Adipocyte (in vitro differentiated cells): ENCODE measurements at regions not wholly inside any gene's neighbourhood (a gene's known extent, or its start where the extent isn't known, plus 50 kb on each side); places are given as distances from the start of the nearest gene placed in this dataset.

Source experiments
- DNase-seq: peaks from one replicate; pipeline ENCODE4 v3.0.0-alpha.2; 2015; ENCODE audit warnings: low read depth
- H3K27me3 ChIP-seq: replicated peaks from 2 replicates; pipeline ENCODE4 v1.7.0; 2013; ENCODE audit warnings: mild to moderate bottlenecking, low read length, moderate library complexity; ENCODE audit not compliant: control insufficient read depth, insufficient read depth
- H3K36me3 ChIP-seq: 2 replicates; pipeline ENCODE4 v1.7.0; 2013; ENCODE audit warnings: low read length, mild to moderate bottlenecking, moderate library complexity; ENCODE audit not compliant: control insufficient read depth, insufficient read depth, severe bottlenecking
- H3K4me1 ChIP-seq: 2 replicates; pipeline ENCODE4 v1.7.0; 2013; ENCODE audit warnings: mild to moderate bottlenecking, low read length, moderate library complexity; ENCODE audit not compliant: control insufficient read depth, insufficient read depth
- H3K4me3 ChIP-seq: 2 replicates; pipeline ENCODE4 v1.7.0; 2013; ENCODE audit warnings: mild to moderate bottlenecking, low read length, moderate library complexity
- H3K9ac ChIP-seq: 2 replicates; pipeline ENCODE4 v1.7.0; 2013; ENCODE audit warnings: mild to moderate bottlenecking, low read length, moderate library complexity
- H3K9me3 ChIP-seq: 2 replicates; pipeline ENCODE4 v1.7.0; 2013; ENCODE audit warnings: mild to moderate bottlenecking, low read length, moderate library complexity; ENCODE audit not compliant: control insufficient read depth

DNA sequence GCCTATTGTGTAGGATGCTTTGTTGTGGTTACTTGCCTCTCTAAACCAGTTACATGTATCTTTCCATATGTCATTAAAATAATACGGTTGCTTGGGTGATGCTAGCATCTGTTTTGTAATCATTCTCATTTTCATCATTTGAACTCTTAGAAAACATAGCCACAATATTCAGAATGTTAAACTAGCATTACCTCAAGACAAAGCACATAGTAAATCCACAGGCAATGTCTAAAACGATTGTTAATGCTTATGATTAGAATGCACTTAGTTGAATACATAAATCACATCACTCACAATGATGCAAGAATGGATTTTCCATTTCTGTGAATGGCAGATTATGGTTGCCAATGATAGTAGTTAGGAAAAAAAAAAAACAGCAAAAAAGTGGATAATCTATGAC is 110.0 kb upstream of the NAALADL2 start:
- Histone ChIP-seq H3K4me3 (no peak overlapping the region), H3K27me3 (no peaks in the 10 kb centered on the region), H3K4me1 (no peaks in the 10 kb centered on the region), H3K36me3 (no peaks in the 10 kb centered on the region), H3K9ac (no peak overlapping the region), H3K9me3 (peaks cover 13% of the 10 kb centered on the region)
- no peak for DNase-seq

DNA sequence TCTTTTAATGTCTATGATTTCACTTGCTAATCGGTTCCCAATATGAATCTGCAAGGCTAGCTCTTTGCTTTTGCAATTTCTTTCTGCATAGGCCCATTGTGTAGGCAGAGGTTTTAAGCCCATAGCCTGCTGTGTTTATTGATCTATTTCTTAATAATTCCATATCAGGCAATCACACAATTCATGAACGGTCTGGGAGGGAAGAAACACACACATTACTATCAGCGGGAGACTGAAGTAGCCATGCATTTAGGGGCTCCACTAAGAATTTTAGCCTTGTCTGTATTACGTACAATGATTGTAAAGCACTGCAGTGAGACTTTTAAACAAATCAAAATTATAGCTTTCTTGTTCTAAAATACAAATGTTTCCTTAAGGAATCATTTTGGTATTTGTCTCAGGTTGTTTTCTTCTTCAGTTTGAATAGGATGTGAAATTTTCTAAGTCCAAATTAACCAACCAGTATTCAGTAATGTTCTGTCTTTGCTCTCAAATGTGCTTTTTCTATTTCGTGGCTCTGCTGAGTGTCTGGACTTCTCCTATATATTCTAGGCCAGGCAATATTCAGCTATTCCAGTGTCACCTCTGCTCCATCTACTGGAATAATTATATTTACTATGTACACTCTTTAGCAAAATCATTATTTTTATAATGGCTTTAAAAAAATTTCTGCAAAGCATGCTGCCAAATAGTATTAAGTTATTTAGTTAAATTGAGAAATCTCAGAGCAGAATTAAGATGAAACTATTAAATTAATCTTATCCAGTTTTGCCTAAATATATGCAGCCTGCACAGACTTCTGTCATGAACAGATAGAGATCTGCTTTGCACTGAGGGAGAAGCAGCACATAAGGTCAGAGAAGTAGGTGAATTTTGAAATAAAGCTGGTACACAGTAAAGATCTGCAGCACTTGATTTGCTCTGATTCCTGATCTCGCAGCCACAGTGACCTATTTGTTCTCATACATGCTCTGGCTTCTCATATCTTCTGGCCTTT is 103.0 kb upstream of the NAALADL2 start:
- Histone ChIP-seq H3K9ac (no peak overlapping the region), H3K4me1 (no peaks in the 10 kb centered on the region), H3K27me3 (no peaks in the 10 kb centered on the region), H3K4me3 (no peak overlapping the region), H3K9me3 (peaks cover 5% of the 10 kb centered on the region), H3K36me3 (no peaks in the 10 kb centered on the region)
- DNase-seq = no peak

DNA sequence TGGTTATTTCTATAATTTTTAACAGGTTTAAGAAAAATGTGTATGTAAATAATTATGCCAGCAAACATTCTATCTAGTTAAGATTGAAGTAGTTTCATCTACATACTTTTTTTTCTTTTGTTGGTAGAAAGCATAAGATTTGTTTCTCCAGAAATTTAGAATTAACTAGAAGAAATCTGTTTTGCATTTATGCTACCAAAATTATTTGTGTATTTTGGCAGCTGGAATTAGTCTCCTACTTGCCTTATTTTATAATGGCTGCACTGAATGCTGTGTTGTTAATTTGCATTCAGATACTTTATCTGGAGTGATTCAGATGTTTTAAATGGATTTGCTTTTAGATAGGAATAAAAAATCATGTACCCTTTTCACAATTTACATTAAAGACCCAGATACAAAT is 100.2 kb upstream of the NAALADL2 start:
- peak; percentile 28 for DNase-seq
- no peak overlapping the region for H3K4me3 ChIP-seq

DNA sequence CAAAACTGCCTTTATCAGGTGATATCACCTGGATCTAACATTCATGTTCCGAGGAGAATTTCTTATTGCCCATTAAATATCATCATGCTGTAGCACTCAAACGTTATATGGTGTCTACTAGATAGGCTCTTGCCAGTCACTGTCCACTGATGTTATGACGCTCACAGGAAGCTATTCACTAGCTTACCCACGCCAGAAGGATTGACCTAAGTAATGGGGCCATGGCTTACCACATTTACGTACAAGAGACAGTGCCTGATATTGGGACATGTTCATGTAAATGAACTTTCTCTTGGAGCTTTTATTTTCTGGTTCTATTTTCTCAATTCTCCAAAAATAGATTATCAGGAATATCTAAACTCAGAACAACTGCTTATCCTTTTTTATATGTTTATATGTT is 91.7 kb upstream of the NAALADL2 start:
- no peak for DNase-seq
- no peaks in the 10 kb centered on the region for H3K36me3 ChIP-seq
- no peaks in the 10 kb centered on the region for H3K27me3 ChIP-seq
- H3K9ac ChIP-seq = no peak overlapping the region
- no peak overlapping the region for H3K4me3 ChIP-seq
- no peaks in the 10 kb centered on the region for H3K9me3 ChIP-seq
- H3K4me1 ChIP-seq = peaks cover 7% of the 10 kb centered on the region

More for the DNA sequence above, 100.2 kb upstream of the NAALADL2 start:
- Histone ChIP-seq H3K27me3 (no peaks in the 10 kb centered on the region), H3K36me3 (no peaks in the 10 kb centered on the region), H3K4me1 (no peaks in the 10 kb centered on the region), H3K9me3 (peaks cover under 1% of the 10 kb centered on the region), H3K9ac (no peak overlapping the region)

DNA sequence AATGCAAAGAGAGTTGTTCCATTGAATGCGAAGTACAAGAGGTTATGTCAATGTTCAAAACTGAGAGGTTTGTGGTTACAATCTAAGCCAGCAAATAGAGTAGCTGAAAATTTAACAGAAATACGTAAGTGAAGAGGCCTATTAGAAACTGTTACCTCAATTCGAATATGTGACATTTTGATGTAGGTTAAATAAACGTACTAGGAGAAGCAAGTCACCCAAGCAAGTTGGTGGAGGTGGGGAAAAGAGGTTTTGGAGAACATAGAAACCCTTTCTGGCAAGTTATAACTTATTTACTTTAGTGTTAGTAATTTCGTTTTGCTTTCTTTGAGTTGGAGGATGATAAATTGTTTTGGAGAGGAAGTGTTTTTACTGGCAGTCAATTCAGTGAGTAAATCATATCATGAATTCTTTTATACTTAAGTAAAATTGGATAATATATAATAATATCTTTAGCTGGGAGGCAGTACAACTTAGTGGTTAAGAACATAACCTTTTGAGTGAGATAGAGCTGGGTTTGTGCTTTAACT is 91.2 kb upstream of the NAALADL2 start:
- Histone ChIP-seq H3K27me3 (no peaks in the 10 kb centered on the region), H3K4me1 (peaks cover 7% of the 10 kb centered on the region), H3K9me3 (no peaks in the 10 kb centered on the region), H3K9ac (no peak overlapping the region), H3K4me3 (peak overlapping the region; percentile 31), H3K36me3 (no peaks in the 10 kb centered on the region)
- DNase-seq = peak; percentile 63

DNA sequence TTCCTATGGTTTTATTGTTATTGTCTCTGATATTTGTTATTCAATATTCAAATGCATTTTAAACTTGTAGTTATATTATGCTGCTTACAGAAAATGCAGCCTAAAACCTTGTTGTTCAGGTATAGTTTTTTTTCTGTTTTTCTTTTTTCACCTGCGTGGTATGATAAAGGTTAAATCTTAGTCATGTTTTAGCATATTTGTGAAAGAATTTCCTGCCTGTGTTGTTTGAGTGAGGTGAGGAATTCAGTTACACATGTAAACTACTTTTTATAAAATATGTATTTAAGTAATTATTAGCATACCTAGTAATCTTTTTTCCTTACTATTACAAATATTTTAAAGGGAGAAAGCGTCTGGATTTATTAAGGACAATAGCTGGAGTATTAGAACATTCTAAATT is 90.0 kb upstream of the NAALADL2 start:
- no peak overlapping the region for H3K9ac ChIP-seq
- no peak overlapping the region for H3K4me3 ChIP-seq
- no peaks in the 10 kb centered on the region for H3K36me3 ChIP-seq
- H3K4me1 ChIP-seq = peaks cover 7% of the 10 kb centered on the region
- H3K27me3 ChIP-seq = no peaks in the 10 kb centered on the region
- H3K9me3 ChIP-seq = no peaks in the 10 kb centered on the region
- no peak for DNase-seq

DNA sequence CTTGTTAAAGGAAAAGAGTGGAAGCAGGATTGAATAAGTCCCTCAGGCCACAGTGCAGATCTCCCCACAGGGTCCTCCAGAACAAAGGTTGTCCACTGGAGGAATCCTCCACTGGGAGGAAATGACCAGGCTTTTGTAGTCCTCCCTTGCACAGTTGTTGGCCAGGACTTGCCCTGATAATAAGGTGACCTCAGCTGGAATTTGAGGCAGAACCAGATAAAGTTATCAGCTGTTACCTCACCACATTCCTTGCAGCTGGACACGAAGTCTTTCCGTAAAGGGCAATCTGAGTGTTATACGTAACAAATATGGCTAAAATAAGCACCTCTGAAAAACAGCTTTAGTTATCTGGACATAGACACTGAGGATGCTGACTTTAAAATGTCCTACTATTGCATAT is 83.5 kb upstream of the NAALADL2 start:
- Histone ChIP-seq H3K4me3 (no peak overlapping the region), H3K9me3 (no peaks in the 10 kb centered on the region), H3K4me1 (no peaks in the 10 kb centered on the region), H3K9ac (no peak overlapping the region), H3K36me3 (no peaks in the 10 kb centered on the region), H3K27me3 (no peaks in the 10 kb centered on the region)
- DNase-seq = peak; percentile 6

DNA sequence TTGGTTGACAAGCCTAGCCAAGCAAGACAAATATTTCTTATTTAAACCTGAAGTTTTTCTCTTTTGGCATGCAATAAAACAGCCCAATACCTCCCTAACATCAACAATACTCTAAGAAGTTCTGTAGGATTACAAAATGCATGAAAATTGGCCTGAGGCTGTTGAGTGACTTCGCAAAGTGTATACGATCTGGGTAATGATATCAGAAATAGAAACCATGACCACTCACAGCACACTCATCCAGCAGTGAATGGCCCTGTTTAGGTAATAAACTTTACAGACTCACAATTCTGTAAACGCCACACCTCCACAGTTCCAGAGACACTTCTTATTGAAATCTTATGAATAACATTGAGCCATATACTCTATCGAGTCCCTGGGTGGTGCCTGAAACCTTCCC is 83.0 kb upstream of the NAALADL2 start:
- peak; percentile 76 for DNase-seq
- Histone ChIP-seq H3K27me3 (no peaks in the 10 kb centered on the region), H3K4me1 (no peaks in the 10 kb centered on the region), H3K9ac (no peak overlapping the region), H3K36me3 (no peaks in the 10 kb centered on the region), H3K9me3 (no peaks in the 10 kb centered on the region), H3K4me3 (no peak overlapping the region)

DNA sequence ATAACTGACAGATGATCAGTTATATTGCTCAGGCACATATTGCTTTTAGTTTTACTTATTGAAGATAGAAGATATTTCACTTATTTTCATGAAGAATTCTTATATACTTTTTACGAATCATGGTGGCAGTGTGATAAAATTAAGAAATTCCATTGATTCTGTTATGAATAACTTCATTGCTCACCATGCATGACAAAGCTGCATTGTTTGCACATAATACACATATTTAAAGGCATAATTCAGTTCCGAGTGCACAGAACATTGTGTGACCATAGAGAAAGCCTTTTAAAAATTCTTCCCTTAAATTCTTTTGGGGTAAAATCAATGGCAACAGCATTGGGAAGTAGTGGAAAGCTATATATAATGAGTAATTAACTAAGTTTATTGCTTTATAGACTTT is 82.5 kb upstream of the NAALADL2 start:
- Histone ChIP-seq H3K4me1 (no peaks in the 10 kb centered on the region), H3K9me3 (no peaks in the 10 kb centered on the region), H3K36me3 (no peaks in the 10 kb centered on the region), H3K4me3 (no peak overlapping the region), H3K27me3 (no peaks in the 10 kb centered on the region), H3K9ac (no peak overlapping the region)
- DNase-seq = no peak

DNA sequence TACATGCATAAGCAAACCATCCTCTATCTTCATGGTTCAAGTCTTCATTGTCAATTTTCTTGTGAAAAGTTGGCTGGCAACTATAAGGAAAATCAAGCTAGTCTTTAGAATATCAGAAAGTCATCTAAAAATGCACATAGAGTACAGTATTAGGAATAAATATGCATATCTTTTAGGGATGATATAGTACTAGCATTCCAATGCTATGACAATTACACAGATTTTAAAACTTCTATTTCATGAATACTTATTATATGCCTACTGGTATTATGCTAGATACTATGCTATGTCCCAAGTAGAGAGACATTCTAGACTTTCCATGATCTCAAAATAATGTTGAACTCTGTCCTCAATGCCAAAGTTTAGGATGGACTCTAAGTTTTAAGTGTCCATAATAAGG is 81.3 kb upstream of the NAALADL2 start:
- Histone ChIP-seq H3K9ac (no peak overlapping the region), H3K27me3 (no peaks in the 10 kb centered on the region), H3K4me3 (no peak overlapping the region), H3K9me3 (no peaks in the 10 kb centered on the region), H3K36me3 (no peaks in the 10 kb centered on the region), H3K4me1 (no peaks in the 10 kb centered on the region)
- peak; percentile 9 for DNase-seq

DNA sequence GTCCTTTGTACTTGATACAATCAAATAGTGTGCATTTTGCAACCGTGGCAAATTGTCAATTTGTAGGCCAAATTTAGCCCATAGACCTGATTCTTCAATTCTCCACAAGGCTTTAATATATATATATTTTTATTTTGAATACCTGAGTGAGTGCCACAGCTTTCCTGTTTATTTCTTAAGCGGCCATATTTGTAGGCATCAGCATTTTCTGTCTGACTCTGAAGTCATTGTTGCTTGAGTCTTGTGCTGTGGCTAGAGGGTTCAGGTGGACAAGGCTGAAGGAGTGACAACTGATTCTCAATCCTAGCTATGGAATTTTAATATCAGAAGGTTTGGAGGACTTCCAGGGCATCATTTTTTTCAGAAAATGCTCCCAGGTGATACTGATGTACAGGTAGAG is 75.6 kb upstream of the NAALADL2 start:
- Histone ChIP-seq H3K27me3 (no peaks in the 10 kb centered on the region), H3K9me3 (no peaks in the 10 kb centered on the region), H3K36me3 (no peaks in the 10 kb centered on the region), H3K4me3 (no peak overlapping the region), H3K4me1 (no peaks in the 10 kb centered on the region), H3K9ac (no peak overlapping the region)
- DNase-seq = no peak
